GM12878 (cell line): ENCODE measurements at regions not wholly inside any gene's neighbourhood (a gene's known extent, or its start where the extent isn't known, plus 50 kb on each side); places are given as distances from the start of the nearest gene placed in this dataset.
"Not testable (repeated sequence)": the region's sequence is repeated elsewhere in the genome, so short reads cannot be mapped to it uniquely, and the experiment has no call there.

Experiments used
- ATAC-seq: fragments of 200-7000 bp; cut with Tn5 transposase; 3 replicates; pipeline ENCODE4 v1.9.1; 2020; ENCODE audit warnings: mild to moderate bottlenecking, moderate library complexity
- BruUV-seq: library from RNA; stranded (reverse); fragments of 400-500 nt; replicated peaks from 2 replicates; lab custom pipeline; 2021; lab: Mats Ljungman, UMichigan
- CTCF ChIA-PET: fragments of 300-600 bp; sonication (Branson Sonifier 250); formaldehyde crosslinking; extraction: SDS; loops from one replicate; lab custom pipeline; 2021; ENCODE audit warnings: inconsistent platforms; lab: Yijun Ruan, JAX
- POLR2A ChIA-PET: fragments of 350-600 bp; formaldehyde crosslinking; extraction: SDS; loops from one replicate; lab custom pipeline; 2021; ENCODE audit warnings: inconsistent platforms; lab: Charles Lee
- RAD21 ChIA-PET: fragments of 300-600 bp; sonication (Branson Sonifier 250); formaldehyde crosslinking; loops from one replicate; lab custom pipeline; 2023; ENCODE audit warnings: antibody characterized with exemption; ENCODE audit not compliant: unreplicated experiment; lab: Charles Lee
- SMC1A ChIA-PET: fragments of 300-600 bp; sonication (Branson Sonifier 250); formaldehyde crosslinking; loops from one replicate; lab custom pipeline; 2023; ENCODE audit not compliant: unreplicated experiment, uncharacterized antibody; lab: Charles Lee
- DNase-seq: peaks from one replicate; pipeline ENCODE4 v3.0.0-alpha.2; 2011; ENCODE audit warnings: low read depth, low spot score
- FAIRE-seq: peaks from 3 replicates; lab custom pipeline; 2011; peaks lifted over from hg19 to GRCh38; lab: Jason Lieb, UNC
- H2AFZ ChIP-seq: 2 replicates; pipeline ENCODE4 v1.6.0; 2011; ENCODE audit warnings: low read depth, low read length, control low read depth; ENCODE audit not compliant: control insufficient read depth
- H3K27ac ChIP-seq: 2 replicates; pipeline ENCODE4 v1.5.1; 2011; ENCODE audit warnings: control low read depth; ENCODE audit not compliant: control insufficient read depth, insufficient read depth
- H3K27me3 ChIP-seq, 2 experiments: replicated peaks in 1 of 2; 2 replicates each; pipeline versions ENCODE4 v1.6.0 to v1.6.1; 2011; ENCODE audit warnings: low read length in 1 of 2; ENCODE audit not compliant: control insufficient read depth in 2 of 2, insufficient read depth in 2 of 2
- H3K36me3 ChIP-seq, 2 experiments: 2 replicates each; pipeline ENCODE4 v1.5.1; 2011; ENCODE audit warnings: low read length in 1 of 2; ENCODE audit not compliant: control insufficient read depth in 2 of 2, insufficient read depth in 2 of 2
- H3K4me1 ChIP-seq: 2 replicates; pipeline ENCODE4 v1.6.1; 2011; ENCODE audit warnings: mild to moderate bottlenecking, low read length, moderate library complexity, mixed read lengths; ENCODE audit not compliant: control insufficient read depth, insufficient read depth
- H3K4me2 ChIP-seq: 2 replicates; pipeline ENCODE4 v1.6.0; 2011; ENCODE audit warnings: control low read depth; ENCODE audit not compliant: control insufficient read depth, insufficient read depth
- H3K4me3 ChIP-seq: fragments of 200-600 bp; sonication (generic); 2 replicates; pipeline ENCODE4 v1.5.1; 2016
- H3K79me2 ChIP-seq: 2 replicates; pipeline ENCODE4 v1.6.0; 2011; ENCODE audit warnings: low read length; ENCODE audit not compliant: control insufficient read depth, insufficient read depth
- H3K9ac ChIP-seq: 2 replicates; pipeline ENCODE4 v1.8.0; 2011; ENCODE audit warnings: low read length, control low read depth, mixed read lengths; ENCODE audit not compliant: control insufficient read depth, insufficient read depth
- H3K9me3 ChIP-seq: replicated peaks from 3 replicates; pipeline ENCODE4 v1.5.1; 2011; ENCODE audit warnings: mild to moderate bottlenecking, low read length; ENCODE audit not compliant: control insufficient read depth, insufficient read depth
- H4K20me1 ChIP-seq: 2 replicates; pipeline ENCODE4 v1.6.0; 2011; ENCODE audit not compliant: control insufficient read depth, insufficient read depth
- WGBS: methylation state at CpG from one replicate; pipeline ENCODE4 v1.1.6; 2016; ENCODE audit warnings: low lambda C conversion rate; ENCODE audit not compliant: insufficient replicate concordance, insufficient coverage; ENCODE audit errors: missing lambda C conversion rate; 5-methylcytosine and 5-hydroxymethylcytosine counted together
- in situ Hi-C: fragments of 300-500 bp; cut with MboI; formaldehyde crosslinking; loops from 9 replicates; pipeline ENCODE4 v1.14.3; 2018; ENCODE audit warnings: mixed read lengths
- intact Hi-C: fragments of 100-400 bp; cut with micrococcal nuclease; formaldehyde crosslinking; loops from one replicate; pipeline ENCODE4 v1.14.2; 2022; ENCODE audit not compliant: unreplicated experiment

- FAIRE-seq, H3K4me3 ChIP-seq, H3K79me2 ChIP-seq, H3K9ac ChIP-seq, H4K20me1 ChIP-seq, H3K4me1 ChIP-seq, H3K9me3 ChIP-seq, POLR2A ChIA-PET, H3K4me2 ChIP-seq, H2AFZ ChIP-seq, H3K36me3 ChIP-seq, DNase-seq, RAD21 ChIA-PET, CTCF ChIA-PET, in situ Hi-C loops, H3K27ac ChIP-seq, intact Hi-C loops, ATAC-seq, H3K27me3 ChIP-seq, SMC1A ChIA-PET, BruUV-seq: not testable (repeated sequence)
- WGBS, result 88% methylated on average over 10 of the region's 16 CpGs
These were observed 387.3 kb downstream of the CNTNAP3B start for GRCh38 chr9:41741897-41742296.

GRCh38 chr9:41741173-41741572, 388.1 kb downstream of the CNTNAP3B start:
- H3K4me3 ChIP-seq, in situ Hi-C loops, BruUV-seq, H3K27me3 ChIP-seq, FAIRE-seq, H3K27ac ChIP-seq, H3K9me3 ChIP-seq, RAD21 ChIA-PET, ATAC-seq, DNase-seq, SMC1A ChIA-PET, POLR2A ChIA-PET, H2AFZ ChIP-seq, CTCF ChIA-PET, H4K20me1 ChIP-seq, H3K79me2 ChIP-seq, H3K36me3 ChIP-seq, H3K4me1 ChIP-seq, H3K4me2 ChIP-seq, intact Hi-C loops, H3K9ac ChIP-seq: not testable (repeated sequence)
- WGBS, result 44% methylated on average over 4 of the region's 5 CpGs

- H3K4me1 ChIP-seq, SMC1A ChIA-PET: not testable (repeated sequence)
These were observed 390.5 kb downstream of the CNTNAP3B start for GRCh38 chr9:41738681-41739080.

GRCh38 chr9:41699190-41699589, 430.0 kb downstream of the CNTNAP3B start:
- BruUV-seq, RAD21 ChIA-PET, CTCF ChIA-PET, DNase-seq, POLR2A ChIA-PET, H3K79me2 ChIP-seq, H3K36me3 ChIP-seq, H2AFZ ChIP-seq, H3K9ac ChIP-seq, FAIRE-seq, intact Hi-C loops, H3K4me2 ChIP-seq, H3K4me3 ChIP-seq, H3K27me3 ChIP-seq, H3K27ac ChIP-seq, H3K9me3 ChIP-seq, H4K20me1 ChIP-seq, ATAC-seq, in situ Hi-C loops, SMC1A ChIA-PET, H3K4me1 ChIP-seq: not testable (repeated sequence)
- WGBS, result 72% methylated on average over 11 of the region's 13 CpGs

More at GRCh38 chr9:41738681-41739080, 390.5 kb downstream of the CNTNAP3B start:
- H3K79me2 ChIP-seq, in situ Hi-C loops, H3K9ac ChIP-seq, BruUV-seq, H3K4me3 ChIP-seq, intact Hi-C loops, H3K27me3 ChIP-seq, FAIRE-seq, H3K9me3 ChIP-seq, DNase-seq, RAD21 ChIA-PET, H3K27ac ChIP-seq, H3K4me2 ChIP-seq, POLR2A ChIA-PET, H3K36me3 ChIP-seq, ATAC-seq, H2AFZ ChIP-seq, H4K20me1 ChIP-seq, CTCF ChIA-PET: not testable (repeated sequence)
- 56% methylated on average over 5 of the region's 5 CpGs for WGBS
